ENCODE measurements at regions not wholly inside any gene's neighbourhood (a gene's known extent, or its start where the extent isn't known, plus 50 kb on each side); places are given as distances from the start of the nearest gene placed in this dataset.
"Not testable (repeated sequence)": the region's sequence is repeated elsewhere in the genome, so short reads cannot be mapped to it uniquely, and the experiment has no call there.

GRCh38 chr7:131039355-131039762 lies 288.3 kb upstream of the MKLN1 start:
- DNase-seq: no peak
- peaks cover 80 to 85% of the 10 kb centered on the region in 2 donors for H3K4me1 ChIP-seq
- peak overlapping the region; percentile 39 to 66 (median 60) for H3K27ac ChIP-seq
- H3K36me3 ChIP-seq: peaks cover 0 to 4% of the 10 kb centered on the region in 2 donors
- H3K9me3 ChIP-seq: no peaks in the 10 kb centered on the region
- in situ Hi-C loops (cut with MboI; ENCODE audit: low sequenced_read_pairs in 4 of 4) (loop anchor here in 2 of 4 donors (25.0 kb wide), 2 partner anchors 152 to 177 kb away; no protein-coding TSS in a partner anchor), intact Hi-C loops (cut with DNase I; ENCODE audit: low total_unique reads) (no loop called here)
- TF ChIP-seq CTCF (IDR thresholded peaks at IDR 0.05 in 4 of 5, conservative IDR thresholded peaks at IDR 0.05 in 1 of 5) (no peak), POLR2A (IDR thresholded peaks at IDR 0.05) (no peak)
- no peaks in the 10 kb centered on the region for H3K27me3 ChIP-seq
- no peak for ATAC-seq
- no peak overlapping the region for H3K4me3 ChIP-seq

GRCh38 chr7:131039836-131040235 lies 287.8 kb upstream of the MKLN1 start:
- no peak for ATAC-seq
- H3K9me3 ChIP-seq: no peaks in the 10 kb centered on the region
- H3K27ac ChIP-seq: peak overlapping the region; percentile 39 to 66 (median 60)
- intact Hi-C loops (cut with DNase I; ENCODE audit: low total_unique reads): loop anchor here (5.0 kb wide), 1 partner anchor 38 kb away; no protein-coding TSS in a partner anchor
- H3K4me1 ChIP-seq: peaks cover 75 to 80% of the 10 kb centered on the region in 2 donors
- TF ChIP-seq CTCF (IDR thresholded peaks at IDR 0.05 in 4 of 5, conservative IDR thresholded peaks at IDR 0.05 in 1 of 5) (no peak), POLR2A (IDR thresholded peaks at IDR 0.05) (no peak)
- in situ Hi-C loops (cut with MboI; ENCODE audit: low sequenced_read_pairs in 4 of 4): loop anchor here in 2 of 4 donors (25.0 kb wide), 2 partner anchors 153 to 178 kb away; no protein-coding TSS in a partner anchor
- H3K36me3 ChIP-seq: peaks cover 0 to 4% of the 10 kb centered on the region in 2 donors
- no peaks in the 10 kb centered on the region for H3K27me3 ChIP-seq
- no peak for DNase-seq
- no peak overlapping the region for H3K4me3 ChIP-seq

GRCh38 chr7:131040467-131040932 lies 287.2 kb upstream of the MKLN1 start:
- peaks cover 0 to 4% of the 10 kb centered on the region in 2 donors for H3K36me3 ChIP-seq
- H3K4me3 ChIP-seq: no peak overlapping the region
- in situ Hi-C loops (cut with MboI; ENCODE audit: low sequenced_read_pairs in 4 of 4): loop anchor here in 2 of 4 donors (25.0 kb wide), 2 partner anchors 153 to 178 kb away; no protein-coding TSS in a partner anchor
- no peaks in the 10 kb centered on the region for H3K9me3 ChIP-seq
- TF ChIP-seq POLR2A (IDR thresholded peaks at IDR 0.05): no peak
- TF ChIP-seq CTCF (IDR thresholded peaks at IDR 0.05 in 4 of 5, conservative IDR thresholded peaks at IDR 0.05 in 1 of 5): peak; percentile 62 to 87 (median 80)
- intact Hi-C loops (cut with DNase I; ENCODE audit: low total_unique reads): loop anchor here (5.0 kb wide), 1 partner anchor 38 kb away; no protein-coding TSS in a partner anchor
- peak; percentile 63 to 78 for ATAC-seq
- H3K27me3 ChIP-seq: no peaks in the 10 kb centered on the region
- DNase-seq: peak in 1 of 2 donors; percentile 36
- peaks cover 73 to 75% of the 10 kb centered on the region in 2 donors for H3K4me1 ChIP-seq
- peak overlapping the region; percentile 39 to 66 (median 60) for H3K27ac ChIP-seq

- peaks cover 70 to 72% of the 10 kb centered on the region in 2 donors for H3K4me1 ChIP-seq
- not testable (repeated sequence) for H3K36me3 ChIP-seq, H3K27me3 ChIP-seq, DNase-seq, H3K4me3 ChIP-seq, H3K9me3 ChIP-seq, ATAC-seq
- in situ Hi-C loops (cut with MboI; ENCODE audit: low sequenced_read_pairs in 4 of 4): loop anchor here in 2 of 4 donors (25.0 kb wide), 2 partner anchors 154 to 179 kb away; no protein-coding TSS in a partner anchor
- peak overlapping the region in 3 of 4 donors; percentile 57 to 66 (median 64) for H3K27ac ChIP-seq
- intact Hi-C loops (cut with DNase I; ENCODE audit: low total_unique reads): loop anchor here (5.0 kb wide), 1 partner anchor 39 kb away; no protein-coding TSS in a partner anchor
These were observed 286.5 kb upstream of the MKLN1 start for GRCh38 chr7:131041012-131041695.

Data from gastrocnemius medialis (tissue), 4 donors.